SK-N-SH treated with all-trans-retinoic acid at 6 μM for 48 hours (cell line): ENCODE measurements at regions not wholly inside any gene's neighbourhood (a gene's known extent, or its start where the extent isn't known, plus 50 kb on each side); places are given as distances from the start of the nearest gene placed in this dataset.

Source experiments
- ATAC-seq: fragments of 200-7000 bp; cut with Tn5 transposase; 3 replicates; pipeline ENCODE4 v1.9.1; 2020; ENCODE audit warnings: mild to moderate bottlenecking, moderate library complexity
- ARNTL ChIP-seq: fragments of 450-650 bp; formaldehyde crosslinking; IDR thresholded peaks from 2 replicates; pipeline ENCODE4 v1.5.0; 2020; ENCODE audit warnings: low read depth, mild to moderate bottlenecking, moderate library complexity, borderline replicate concordance
- BACH2 ChIP-seq: fragments of 250-450 bp; sonication (Bioruptor Pico); IDR thresholded peaks from 2 replicates; pipeline ENCODE4 v1.9.0; 2021; ENCODE audit warnings: mild to moderate bottlenecking, borderline replicate concordance
- CREB5 ChIP-seq: fragments of 250-450 bp; sonication (Bioruptor Pico); IDR thresholded peaks from 2 replicates; pipeline ENCODE4 v1.5.1; 2020; ENCODE audit warnings: low read depth, mild to moderate bottlenecking, moderate library complexity
- CSDC2 ChIP-seq: fragments of 250-450 bp; sonication (Bioruptor Pico); IDR thresholded peaks from 2 replicates; pipeline ENCODE4 v1.5.0; 2020; ENCODE audit warnings: mild to moderate bottlenecking, moderate library complexity
- ESRRG ChIP-seq: fragments of 250-450 bp; sonication (Bioruptor Pico); IDR thresholded peaks from 2 replicates; pipeline ENCODE4 v1.6.1; 2021; ENCODE audit warnings: mild to moderate bottlenecking
- GLIS3 ChIP-seq: fragments of 250-450 bp; sonication (Bioruptor Pico); IDR thresholded peaks from 2 replicates; pipeline ENCODE4 v1.5.0; 2020; ENCODE audit warnings: mild to moderate bottlenecking, moderate library complexity
- OSR1 ChIP-seq: fragments of 250-450 bp; sonication (Bioruptor Pico); IDR thresholded peaks from 2 replicates; pipeline ENCODE4 v1.8.0; 2022; ENCODE audit warnings: moderate library complexity, mild to moderate bottlenecking, inconsistent platforms
- PATZ1 ChIP-seq: fragments of 250-450 bp; sonication (Bioruptor Pico); IDR thresholded peaks from 2 replicates; pipeline ENCODE4 v1.8.0; 2020; ENCODE audit warnings: mild to moderate bottlenecking, moderate library complexity, borderline replicate concordance
- POU6F1 ChIP-seq: fragments of 250-450 bp; sonication (Bioruptor Pico); IDR thresholded peaks from 2 replicates; pipeline ENCODE4 v1.8.0; 2021; ENCODE audit warnings: low read depth, mild to moderate bottlenecking, moderate library complexity, borderline replicate concordance
- PPARA ChIP-seq: fragments of 250-450 bp; sonication (Bioruptor Pico); IDR thresholded peaks from 2 replicates; pipeline ENCODE4 v1.5.0; 2020; ENCODE audit warnings: mild to moderate bottlenecking, borderline replicate concordance
- RARB ChIP-seq: fragments of 250-450 bp; sonication (Bioruptor Pico); IDR thresholded peaks from 2 replicates; pipeline ENCODE4 v1.8.0; 2021; ENCODE audit warnings: mild to moderate bottlenecking, moderate library complexity
- SNAI2 ChIP-seq: fragments of 250-450 bp; sonication (Bioruptor Pico); IDR thresholded peaks from 2 replicates; pipeline ENCODE4 v1.5.0; 2020; ENCODE audit warnings: mild to moderate bottlenecking, moderate library complexity
- TOX ChIP-seq: fragments of 250-450 bp; sonication (Bioruptor Pico); IDR thresholded peaks from 2 replicates; pipeline ENCODE4 v1.8.0; 2021; ENCODE audit warnings: mild to moderate bottlenecking, moderate library complexity, borderline replicate concordance
- TSHZ2 ChIP-seq: fragments of 250-450 bp; sonication (Bioruptor Pico); IDR thresholded peaks from 2 replicates; pipeline ENCODE4 v1.5.0; 2020; ENCODE audit warnings: mild to moderate bottlenecking, moderate library complexity
- ZC3H10 ChIP-seq: fragments of 250-450 bp; sonication (Bioruptor Pico); IDR thresholded peaks from 2 replicates; pipeline ENCODE4 v1.5.1; 2021; ENCODE audit warnings: mild to moderate bottlenecking, moderate library complexity
- ZFP3 ChIP-seq: fragments of 250-450 bp; sonication (Bioruptor Pico); IDR thresholded peaks from 2 replicates; pipeline ENCODE4 v1.5.0; 2020; ENCODE audit warnings: mild to moderate bottlenecking, moderate library complexity
- ZFP30 ChIP-seq: fragments of 450-650 bp; formaldehyde crosslinking; IDR thresholded peaks from 2 replicates; pipeline ENCODE4 v1.5.0; 2022; ENCODE audit warnings: mild to moderate bottlenecking, moderate library complexity
- ZNF565 ChIP-seq: fragments of 450-650 bp; formaldehyde crosslinking; conservative IDR thresholded peaks from 2 replicates; pipeline ENCODE4 v1.5.0; 2020; ENCODE audit warnings: low read depth, mild to moderate bottlenecking, moderate library complexity
- ZNF70 ChIP-seq: fragments of 450-650 bp; formaldehyde crosslinking; IDR thresholded peaks from 2 replicates; pipeline ENCODE4 v1.5.0; 2020; ENCODE audit warnings: mild to moderate bottlenecking, moderate library complexity
- ZNF8 ChIP-seq: fragments of 450-650 bp; formaldehyde crosslinking; IDR thresholded peaks from 2 replicates; pipeline ENCODE4 v1.5.0; 2020; ENCODE audit warnings: mild to moderate bottlenecking, moderate library complexity

GRCh38 chr10:11680496-11680895 lies 61.7 kb upstream of the ECHDC3 start (continued):
- no peak for TF ChIP-seq TSHZ2 (CRISPR knock-in tag)
- no peak for TF ChIP-seq OSR1 (CRISPR knock-in tag)
- TF ChIP-seq ZNF565 (CRISPR knock-in tag), result no peak
- no peak for TF ChIP-seq TOX
- TF ChIP-seq BACH2, result no peak
- no peak for TF ChIP-seq RARB (CRISPR knock-in tag)
- no peak for TF ChIP-seq ZC3H10
- TF ChIP-seq ESRRG (CRISPR knock-in tag), result no peak
- no peak for TF ChIP-seq ARNTL
- no peak for TF ChIP-seq PATZ1
- no peak for TF ChIP-seq ZNF8 (CRISPR knock-in tag)
- TF ChIP-seq, all 23 proteins: peak for 0

GRCh38 chr10:11679946-11680345 lies 62.2 kb upstream of the ECHDC3 start:
- no peak for TF ChIP-seq SNAI2 (CRISPR knock-in tag)
- TF ChIP-seq ZNF8 (CRISPR knock-in tag), result no peak
- no peak for TF ChIP-seq ESRRG (CRISPR knock-in tag)
- no peak for TF ChIP-seq RARB (CRISPR knock-in tag)
- no peak for TF ChIP-seq ZFP30
- no peak for ATAC-seq

GRCh38 chr10:11678074-11678793 lies 63.9 kb upstream of the ECHDC3 start:
- no peak for TF ChIP-seq ZNF8 (CRISPR knock-in tag)
- no peak for TF ChIP-seq ZNF565 (CRISPR knock-in tag)
- no peak for TF ChIP-seq ARNTL
- TF ChIP-seq ZNF70 (CRISPR knock-in tag), result no peak
- no peak for TF ChIP-seq TSHZ2 (CRISPR knock-in tag)
- no peak for TF ChIP-seq POU6F1
- no peak for TF ChIP-seq GLIS3 (CRISPR knock-in tag)
- TF ChIP-seq PPARA (CRISPR knock-in tag), result no peak
- no peak for TF ChIP-seq SNAI2 (CRISPR knock-in tag)
- no peak for TF ChIP-seq TOX
- TF ChIP-seq CSDC2 (CRISPR knock-in tag), result no peak
- no peak for TF ChIP-seq ZFP30
- TF ChIP-seq OSR1 (CRISPR knock-in tag), result no peak
- TF ChIP-seq BACH2, result no peak
- TF ChIP-seq, all 23 proteins: peak for 0
- ATAC-seq, result no peak

- ATAC-seq, result no peak
- TF ChIP-seq ARNTL (no peak), ESRRG (CRISPR knock-in tag) (no peak), TSHZ2 (CRISPR knock-in tag) (no peak), BACH2 (no peak), ZFP30 (no peak), RARB (CRISPR knock-in tag) (no peak), OSR1 (CRISPR knock-in tag) (no peak), GLIS3 (CRISPR knock-in tag) (no peak), ZNF565 (CRISPR knock-in tag) (no peak), ZNF70 (CRISPR knock-in tag) (no peak), CSDC2 (CRISPR knock-in tag) (no peak), PPARA (CRISPR knock-in tag) (no peak), ZNF8 (CRISPR knock-in tag) (no peak), ZFP3 (CRISPR knock-in tag) (no peak), CREB5 (no peak)
Observed at GRCh38 chr10:11677480-11677879, 64.7 kb upstream of the ECHDC3 start.
